Astrocyte (in vitro differentiated cells and primary cell): ENCODE measurements at regions not wholly inside any gene's neighbourhood (a gene's known extent, or its start where the extent isn't known, plus 50 kb on each side); places are given as distances from the start of the nearest gene placed in this dataset.

Experiments
- EZH2 ChIP-seq: IDR thresholded peaks from 2 replicates; pipeline ENCODE4 v1.6.1; 2012; ENCODE audit warnings: mild to moderate bottlenecking, low read length, inconsistent platforms; ENCODE audit not compliant: insufficient read depth
- TF ChIP-seq, protein P1 (sequence below): IDR thresholded peaks from 2 replicates; pipeline ENCODE4 v1.5.1; 2011; ENCODE audit warnings: low read depth, mild to moderate bottlenecking, inconsistent platforms, low read length, moderate library complexity; ENCODE audit not compliant: insufficient read depth

DNA sequence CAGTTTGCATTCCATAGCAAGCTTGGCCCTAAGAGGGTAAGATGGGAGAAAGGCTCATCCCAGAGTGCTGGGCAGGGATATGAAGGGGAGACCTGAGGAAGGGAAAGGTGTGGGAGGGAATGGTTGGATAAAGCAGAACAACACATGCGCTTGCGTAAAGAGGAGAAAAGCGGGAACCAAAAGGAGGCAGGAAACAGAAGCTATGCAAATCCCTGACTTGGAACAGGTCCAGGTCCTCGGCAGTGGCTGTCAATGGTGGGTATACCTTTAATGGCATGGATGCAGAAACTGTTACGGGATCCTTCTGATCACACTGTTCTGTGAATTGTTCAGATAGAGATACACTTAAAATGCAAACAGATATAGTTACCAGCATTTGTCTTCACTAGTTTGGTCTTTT is 455.6 kb downstream of the SIPA1L2 start:
- TF ChIP-seq, protein P1, sequence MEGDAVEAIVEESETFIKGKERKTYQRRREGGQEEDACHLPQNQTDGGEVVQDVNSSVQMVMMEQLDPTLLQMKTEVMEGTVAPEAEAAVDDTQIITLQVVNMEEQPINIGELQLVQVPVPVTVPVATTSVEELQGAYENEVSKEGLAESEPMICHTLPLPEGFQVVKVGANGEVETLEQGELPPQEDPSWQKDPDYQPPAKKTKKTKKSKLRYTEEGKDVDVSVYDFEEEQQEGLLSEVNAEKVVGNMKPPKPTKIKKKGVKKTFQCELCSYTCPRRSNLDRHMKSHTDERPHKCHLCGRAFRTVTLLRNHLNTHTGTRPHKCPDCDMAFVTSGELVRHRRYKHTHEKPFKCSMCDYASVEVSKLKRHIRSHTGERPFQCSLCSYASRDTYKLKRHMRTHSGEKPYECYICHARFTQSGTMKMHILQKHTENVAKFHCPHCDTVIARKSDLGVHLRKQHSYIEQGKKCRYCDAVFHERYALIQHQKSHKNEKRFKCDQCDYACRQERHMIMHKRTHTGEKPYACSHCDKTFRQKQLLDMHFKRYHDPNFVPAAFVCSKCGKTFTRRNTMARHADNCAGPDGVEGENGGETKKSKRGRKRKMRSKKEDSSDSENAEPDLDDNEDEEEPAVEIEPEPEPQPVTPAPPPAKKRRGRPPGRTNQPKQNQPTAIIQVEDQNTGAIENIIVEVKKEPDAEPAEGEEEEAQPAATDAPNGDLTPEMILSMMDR, result no peak
- no peak for TF ChIP-seq EZH2
